Chondrocyte (in vitro differentiated cells): ENCODE measurements at regions not wholly inside any gene's neighbourhood (a gene's known extent, or its start where the extent isn't known, plus 50 kb on each side); places are given as distances from the start of the nearest gene placed in this dataset.
A peak's percentile ranks its signal among the peaks of the same experiment; 100 is the strongest.

Source experiments
- DNase-seq: peaks from one replicate; pipeline ENCODE4 v3.0.0; 2021; ENCODE audit warnings: mixed read lengths, low spot score
- H3K27ac Mint-ChIP-seq: one replicate; pipeline ENCODE4 v1.8.0; 2021; ENCODE audit warnings: mild to moderate bottlenecking, moderate library complexity, mixed read lengths; ENCODE audit not compliant: unreplicated experiment
- H3K27me3 Mint-ChIP-seq: 2 replicates; pipeline ENCODE4 v1.8.0; 2021; ENCODE audit warnings: low read depth, mixed read lengths
- H3K36me3 Mint-ChIP-seq: 2 replicates; pipeline ENCODE4 v1.8.0; 2021; ENCODE audit warnings: low read depth, mixed read lengths
- H3K4me1 Mint-ChIP-seq: 2 replicates; pipeline ENCODE4 v1.8.0; 2021; ENCODE audit warnings: low read depth, mild to moderate bottlenecking, mixed read lengths
- H3K4me3 Mint-ChIP-seq: one replicate; pipeline ENCODE4 v1.8.0; 2021; ENCODE audit warnings: mild to moderate bottlenecking, moderate library complexity, mixed read lengths; ENCODE audit not compliant: unreplicated experiment
- H3K9me3 Mint-ChIP-seq: 2 replicates; pipeline ENCODE4 v1.8.0; 2021; ENCODE audit warnings: low read depth, mixed read lengths
- CTCF ChIP-seq: fragments of 200-600 bp; sonication (generic); IDR thresholded peaks from 2 replicates; pipeline ENCODE4 v1.5.0; 2021; ENCODE audit warnings: antibody characterized with exemption, mild to moderate bottlenecking, moderate library complexity

- no peaks in the 10 kb centered on the region for H3K4me1 Mint-ChIP-seq
- no peak for DNase-seq
- no peak overlapping the region for H3K4me3 Mint-ChIP-seq
- H3K36me3 Mint-ChIP-seq: peaks cover 1% of the 10 kb centered on the region
- TF ChIP-seq CTCF: no peak
- no peaks in the 10 kb centered on the region for H3K9me3 Mint-ChIP-seq
- no peaks in the 10 kb centered on the region for H3K27me3 Mint-ChIP-seq
- no peak overlapping the region for H3K27ac Mint-ChIP-seq
These were observed 135.9 kb downstream of the ELAPOR2 start for GRCh38 chr7:86923527-86923926.

GRCh38 chr7:86920154-86920553 is 139.3 kb downstream of the ELAPOR2 start:
- TF ChIP-seq CTCF: no peak
- DNase-seq: no peak
- Mint-ChIP-seq H3K9me3 (no peaks in the 10 kb centered on the region), H3K27ac (no peak overlapping the region), H3K36me3 (peaks cover 2% of the 10 kb centered on the region), H3K4me1 (no peaks in the 10 kb centered on the region), H3K4me3 (no peak overlapping the region), H3K27me3 (no peaks in the 10 kb centered on the region)

GRCh38 chr7:86918245-86918644 is 141.2 kb downstream of the ELAPOR2 start:
- Mint-ChIP-seq H3K4me3 (no peak overlapping the region), H3K36me3 (peaks cover 2% of the 10 kb centered on the region), H3K27ac (no peak overlapping the region), H3K27me3 (no peaks in the 10 kb centered on the region), H3K4me1 (peaks cover 9% of the 10 kb centered on the region), H3K9me3 (no peaks in the 10 kb centered on the region)
- DNase-seq: no peak
- no peak for TF ChIP-seq CTCF

GRCh38 chr7:86916277-86916825 is 143.1 kb downstream of the ELAPOR2 start:
- TF ChIP-seq CTCF: no peak
- DNase-seq: no peak
- no peaks in the 10 kb centered on the region for H3K27me3 Mint-ChIP-seq
- H3K27ac Mint-ChIP-seq: no peak overlapping the region
- no peak overlapping the region for H3K4me3 Mint-ChIP-seq
- peaks cover 9% of the 10 kb centered on the region for H3K4me1 Mint-ChIP-seq
- H3K9me3 Mint-ChIP-seq: no peaks in the 10 kb centered on the region
- H3K36me3 Mint-ChIP-seq: peaks cover 6% of the 10 kb centered on the region

- DNase-seq: no peak
- no peaks in the 10 kb centered on the region for H3K9me3 Mint-ChIP-seq
- peak; percentile 87 for TF ChIP-seq CTCF
- no peak overlapping the region for H3K4me3 Mint-ChIP-seq
- H3K27me3 Mint-ChIP-seq: no peaks in the 10 kb centered on the region
- no peak overlapping the region for H3K27ac Mint-ChIP-seq
- peaks cover 10% of the 10 kb centered on the region for H3K36me3 Mint-ChIP-seq
- peaks cover 9% of the 10 kb centered on the region for H3K4me1 Mint-ChIP-seq
These were observed 144.9 kb downstream of the ELAPOR2 start for GRCh38 chr7:86914551-86914950.
